ENCODE measurements at regions not wholly inside any gene's neighbourhood (a gene's known extent, or its start where the extent isn't known, plus 50 kb on each side); places are given as distances from the start of the nearest gene placed in this dataset.

DNA sequence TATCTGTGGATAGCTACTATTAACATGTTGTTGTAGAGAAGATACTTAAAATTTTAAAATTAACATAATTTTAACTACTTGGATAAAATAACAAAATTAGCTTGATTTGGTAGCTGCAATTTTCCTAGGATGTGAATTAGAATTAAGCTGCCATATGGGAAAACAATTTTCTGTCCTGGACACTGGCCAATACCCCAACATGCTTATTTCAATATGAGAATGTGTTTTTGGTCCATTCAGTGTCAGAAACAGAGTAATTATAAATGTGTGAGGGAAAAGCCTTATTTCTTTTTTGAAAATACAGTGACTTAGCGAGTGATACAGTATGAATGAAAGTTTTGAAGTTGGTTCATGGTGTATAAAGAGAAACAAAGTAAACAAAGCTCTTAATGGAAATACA is 948.3 kb upstream of the GYPC start:
- no peaks in the 10 kb centered on the region for H3K79me2 ChIP-seq (ENCODE audit: low read length)
- TF ChIP-seq, protein P1, sequence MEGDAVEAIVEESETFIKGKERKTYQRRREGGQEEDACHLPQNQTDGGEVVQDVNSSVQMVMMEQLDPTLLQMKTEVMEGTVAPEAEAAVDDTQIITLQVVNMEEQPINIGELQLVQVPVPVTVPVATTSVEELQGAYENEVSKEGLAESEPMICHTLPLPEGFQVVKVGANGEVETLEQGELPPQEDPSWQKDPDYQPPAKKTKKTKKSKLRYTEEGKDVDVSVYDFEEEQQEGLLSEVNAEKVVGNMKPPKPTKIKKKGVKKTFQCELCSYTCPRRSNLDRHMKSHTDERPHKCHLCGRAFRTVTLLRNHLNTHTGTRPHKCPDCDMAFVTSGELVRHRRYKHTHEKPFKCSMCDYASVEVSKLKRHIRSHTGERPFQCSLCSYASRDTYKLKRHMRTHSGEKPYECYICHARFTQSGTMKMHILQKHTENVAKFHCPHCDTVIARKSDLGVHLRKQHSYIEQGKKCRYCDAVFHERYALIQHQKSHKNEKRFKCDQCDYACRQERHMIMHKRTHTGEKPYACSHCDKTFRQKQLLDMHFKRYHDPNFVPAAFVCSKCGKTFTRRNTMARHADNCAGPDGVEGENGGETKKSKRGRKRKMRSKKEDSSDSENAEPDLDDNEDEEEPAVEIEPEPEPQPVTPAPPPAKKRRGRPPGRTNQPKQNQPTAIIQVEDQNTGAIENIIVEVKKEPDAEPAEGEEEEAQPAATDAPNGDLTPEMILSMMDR (conservative IDR thresholded peaks at IDR 0.05; ENCODE audit: low read depth, low read length), result no peak
- TF ChIP-seq EZH2phosphoT487 (IDR thresholded peaks at IDR 0.05; ENCODE audit: borderline replicate concordance, low read length), result no peak
- no peak for TF ChIP-seq EZH2 (IDR thresholded peaks at IDR 0.05; ENCODE audit: low read length, unreplicated experiment)
- H3K9ac ChIP-seq (ENCODE audit: low read length), result no peak overlapping the region
- POLR2A ChIA-PET (ENCODE audit: unreplicated experiment), result no interaction called here
- H3F3A ChIP-seq (ENCODE audit: low read length, unreplicated experiment), result no peaks in the 10 kb centered on the region
- intact Hi-C loops (cut with micrococcal nuclease), result no loop called here
- no peak overlapping the region for H3K27ac ChIP-seq (ENCODE audit: low read length)
- DNase-seq (no peak), ATAC-seq (no peak)
- H3K4me3 ChIP-seq (ENCODE audit: low read length), result no peak overlapping the region
- H3K4me2 ChIP-seq (ENCODE audit: low read length), result no peak overlapping the region
- no peaks in the 10 kb centered on the region for H3K27me3 ChIP-seq (ENCODE audit: low read length)
- no peaks in the 10 kb centered on the region for H3K9me2 ChIP-seq (replicated peaks; ENCODE audit: low read length)
- H3K4me1 ChIP-seq (ENCODE audit: insufficient read depth, low read length), result no peaks in the 10 kb centered on the region
- BruUV-seq (replicated peaks), result no TSS peak
- no peaks in the 10 kb centered on the region for H3K36me3 ChIP-seq (ENCODE audit: low read depth, low read length)
- H3K9me3 ChIP-seq (ENCODE audit: low read length), result no peaks in the 10 kb centered on the region
- H4K20me1 ChIP-seq (ENCODE audit: low read length), result no peaks in the 10 kb centered on the region
- H2AFZ ChIP-seq (ENCODE audit: low read length), result no peak overlapping the region
- CTCF ChIA-PET, result no interaction called here

DNA sequence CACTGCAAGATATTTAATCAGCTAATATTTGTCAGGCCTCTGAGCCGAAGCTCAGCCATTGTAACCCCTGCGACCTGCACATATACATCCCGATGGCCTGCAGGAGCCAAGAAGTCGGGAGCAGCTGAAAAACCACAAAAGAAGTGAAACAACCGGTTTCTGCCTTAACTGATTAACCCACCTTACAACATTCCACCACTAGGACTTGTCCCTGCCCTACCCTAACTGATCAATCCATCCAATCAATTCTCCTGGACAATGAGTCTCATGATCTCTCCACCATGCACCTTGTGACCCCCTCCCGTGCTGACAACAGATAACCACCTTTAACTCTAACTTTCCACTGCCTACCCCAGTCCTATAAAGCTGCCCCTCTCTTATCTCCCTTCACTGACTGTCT is 945.4 kb upstream of the GYPC start:
- no peak overlapping the region for H3K4me3 ChIP-seq (ENCODE audit: low read length)
- H3K36me3 ChIP-seq (ENCODE audit: low read depth, low read length), result no peaks in the 10 kb centered on the region
- H4K20me1 ChIP-seq (ENCODE audit: low read length), result no peaks in the 10 kb centered on the region
- H3K9me2 ChIP-seq (replicated peaks; ENCODE audit: low read length), result no peaks in the 10 kb centered on the region
- no peaks in the 10 kb centered on the region; the same call in 1 of the 2 replicates for H3K9me3 ChIP-seq (ENCODE audit: low read length)
- H3K27me3 ChIP-seq (ENCODE audit: low read length), result no peaks in the 10 kb centered on the region
- no TSS peak for BruUV-seq (replicated peaks)
- CTCF ChIA-PET, result no interaction called here
- H3K27ac ChIP-seq (ENCODE audit: low read length), result no peak overlapping the region
- ATAC-seq, result no peak
- intact Hi-C loops (cut with micrococcal nuclease), result no loop called here
- no peak overlapping the region for H3K4me2 ChIP-seq (ENCODE audit: low read length)
- H3F3A ChIP-seq (ENCODE audit: low read length, unreplicated experiment), result no peaks in the 10 kb centered on the region
- TF ChIP-seq EZH2phosphoT487 (IDR thresholded peaks at IDR 0.05; ENCODE audit: borderline replicate concordance, low read length) (no peak), EZH2 (IDR thresholded peaks at IDR 0.05; ENCODE audit: low read length, unreplicated experiment) (no peak)
- TF ChIP-seq, protein P1 (conservative IDR thresholded peaks at IDR 0.05; ENCODE audit: low read depth, low read length), result no peak
- H3K4me1 ChIP-seq (ENCODE audit: insufficient read depth, low read length), result no peaks in the 10 kb centered on the region
- no peak for DNase-seq
- POLR2A ChIA-PET (ENCODE audit: unreplicated experiment), result no interaction called here
- H2AFZ ChIP-seq (ENCODE audit: low read length), result no peak overlapping the region
- H3K9ac ChIP-seq (ENCODE audit: low read length), result no peak overlapping the region
- no peaks in the 10 kb centered on the region for H3K79me2 ChIP-seq (ENCODE audit: low read length)

DNA sequence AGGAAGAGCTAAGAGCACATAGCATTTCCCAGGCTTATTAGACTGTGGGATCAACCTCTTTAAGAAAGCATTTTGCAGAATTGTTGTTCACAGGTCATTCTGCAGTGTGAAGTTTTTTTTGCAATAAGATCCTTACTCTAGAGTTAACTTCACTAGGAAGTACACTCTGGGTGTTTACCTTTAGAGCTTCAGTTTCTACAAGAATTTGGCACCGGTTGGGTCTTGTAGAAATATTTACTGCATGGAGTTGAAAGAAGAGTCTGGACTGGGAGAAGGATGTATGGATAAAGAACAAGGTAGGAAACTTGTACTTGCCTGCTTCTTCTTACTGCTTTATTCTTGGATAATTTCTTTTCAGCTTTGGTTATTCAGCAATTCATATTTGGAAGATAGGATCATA is 944.9 kb upstream of the GYPC start:
- intact Hi-C loops (cut with micrococcal nuclease), result no loop called here
- POLR2A ChIA-PET (ENCODE audit: unreplicated experiment), result no interaction called here
- H4K20me1 ChIP-seq (ENCODE audit: low read length), result no peaks in the 10 kb centered on the region
- H3K36me3 ChIP-seq (ENCODE audit: low read depth, low read length), result no peaks in the 10 kb centered on the region
- no peaks in the 10 kb centered on the region for H3K9me2 ChIP-seq (replicated peaks; ENCODE audit: low read length)
- no peak overlapping the region for H2AFZ ChIP-seq (ENCODE audit: low read length)
- H3K27me3 ChIP-seq (ENCODE audit: low read length), result no peaks in the 10 kb centered on the region
- no peaks in the 10 kb centered on the region; the same call in 1 of the 2 replicates for H3K9me3 ChIP-seq (ENCODE audit: low read length)
- H3K27ac ChIP-seq (ENCODE audit: low read length), result no peak overlapping the region
- H3K4me2 ChIP-seq (ENCODE audit: low read length), result no peak overlapping the region
- TF ChIP-seq, protein P1 (conservative IDR thresholded peaks at IDR 0.05; ENCODE audit: low read depth, low read length), result no peak
- no peak for TF ChIP-seq EZH2 (IDR thresholded peaks at IDR 0.05; ENCODE audit: low read length, unreplicated experiment)
- no peak for TF ChIP-seq EZH2phosphoT487 (IDR thresholded peaks at IDR 0.05; ENCODE audit: borderline replicate concordance, low read length)
- CTCF ChIA-PET, result no interaction called here
- H3F3A ChIP-seq (ENCODE audit: low read length, unreplicated experiment), result no peaks in the 10 kb centered on the region
- no peak for ATAC-seq
- no peaks in the 10 kb centered on the region for H3K4me1 ChIP-seq (ENCODE audit: insufficient read depth, low read length)
- no peaks in the 10 kb centered on the region for H3K79me2 ChIP-seq (ENCODE audit: low read length)
- BruUV-seq (replicated peaks), result no TSS peak
- H3K9ac ChIP-seq (ENCODE audit: low read length), result no peak overlapping the region
- H3K4me3 ChIP-seq (ENCODE audit: low read length), result no peak overlapping the region
- DNase-seq, result no peak
